ENCODE measurements at regions not wholly inside any gene's neighbourhood (a gene's known extent, or its start where the extent isn't known, plus 50 kb on each side); places are given as distances from the start of the nearest gene placed in this dataset.

GRCh38 chr20:37610203-37610798 is 82.6 kb upstream of the BLCAP start:
- no peak overlapping the region for H3K27ac ChIP-seq
- H3K9me2 ChIP-seq (ENCODE audit: insufficient read depth): no peaks in the 10 kb centered on the region
- no peaks in the 10 kb centered on the region for H3F3A ChIP-seq (ENCODE audit: insufficient read depth)
- no peaks in the 10 kb centered on the region for H4K20me1 ChIP-seq (ENCODE audit: insufficient read depth)
- in situ Hi-C loops (cut with MboI): no loop called here
- no peak overlapping the region for H3K9ac ChIP-seq
- H3K9me3 ChIP-seq (ENCODE audit: low read depth): no peaks in the 10 kb centered on the region
- no peak overlapping the region for H2AFZ ChIP-seq
- DNase-seq: no peak
- H3K4me2 ChIP-seq (ENCODE audit: unreplicated experiment): no peak overlapping the region
- H3K4me1 ChIP-seq (ENCODE audit: insufficient read depth): no peaks in the 10 kb centered on the region
- WGBS, 2 experiments (ENCODE audit: low coverage in 1 of 2, low lambda C conversion rate in 2 of 2, missing lambda C conversion rate in 2 of 2): 40 to 49% methylated on average over 14 of the region's 14 CpGs
- no peaks in the 10 kb centered on the region; the same call in 1 of the 2 replicates for H3K27me3 ChIP-seq (replicated peaks; ENCODE audit: insufficient read depth)
- TF ChIP-seq EZH2phosphoT487 (IDR thresholded peaks at IDR 0.05; ENCODE audit: insufficient read depth, low read depth) (no peak), EZH2 (IDR thresholded peaks at IDR 0.05; ENCODE audit: insufficient read depth, poor library complexity, severe bottlenecking) (no peak)
- no peaks in the 10 kb centered on the region for H3K36me3 ChIP-seq (ENCODE audit: low read depth)
- H3K79me2 ChIP-seq (ENCODE audit: insufficient read depth): no peaks in the 10 kb centered on the region
- H3K4me3 ChIP-seq: no peak overlapping the region

GRCh38 chr20:37602634-37603033 is 75.0 kb upstream of the BLCAP start:
- 45% methylated on average over 6 of the region's 6 CpGs for WGBS, 2 experiments (ENCODE audit: low coverage in 1 of 2, low lambda C conversion rate in 2 of 2, missing lambda C conversion rate in 2 of 2)
- Histone ChIP-seq H4K20me1 (ENCODE audit: insufficient read depth) (no peaks in the 10 kb centered on the region), H3K9me2 (ENCODE audit: insufficient read depth) (no peaks in the 10 kb centered on the region), H2AFZ (no peak overlapping the region), H3K9me3 (ENCODE audit: low read depth) (no peaks in the 10 kb centered on the region), H3K27me3 (replicated peaks; ENCODE audit: insufficient read depth) (peaks cover 48% of the 10 kb centered on the region), H3K36me3 (ENCODE audit: low read depth) (no peaks in the 10 kb centered on the region), H3K4me2 (ENCODE audit: unreplicated experiment) (no peak overlapping the region), H3K27ac (no peak overlapping the region), H3K9ac (no peak overlapping the region), H3K79me2 (ENCODE audit: insufficient read depth) (no peaks in the 10 kb centered on the region), H3K4me3 (no peak overlapping the region), H3K4me1 (ENCODE audit: insufficient read depth) (no peaks in the 10 kb centered on the region), H3F3A (ENCODE audit: insufficient read depth) (no peaks in the 10 kb centered on the region)
- TF ChIP-seq EZH2phosphoT487 (IDR thresholded peaks at IDR 0.05; ENCODE audit: insufficient read depth, low read depth): no peak
- no peak for TF ChIP-seq EZH2 (IDR thresholded peaks at IDR 0.05; ENCODE audit: insufficient read depth, poor library complexity, severe bottlenecking)
- DNase-seq: no peak
- in situ Hi-C loops (cut with MboI): no loop called here

GRCh38 chr20:37600486-37600885 is 72.8 kb upstream of the BLCAP start:
- peaks cover 62% of the 10 kb centered on the region for H3K27me3 ChIP-seq (replicated peaks; ENCODE audit: insufficient read depth)
- no peak overlapping the region for H3K4me2 ChIP-seq (ENCODE audit: unreplicated experiment)
- H4K20me1 ChIP-seq (ENCODE audit: insufficient read depth): no peaks in the 10 kb centered on the region
- 67% methylated on average over 3 of the region's 3 CpGs for WGBS, 2 experiments (ENCODE audit: low coverage in 1 of 2, low lambda C conversion rate in 2 of 2, missing lambda C conversion rate in 2 of 2)
- DNase-seq: no peak
- H3F3A ChIP-seq (ENCODE audit: insufficient read depth): no peaks in the 10 kb centered on the region
- no peak overlapping the region for H3K9ac ChIP-seq
- no peaks in the 10 kb centered on the region for H3K9me2 ChIP-seq (ENCODE audit: insufficient read depth)
- in situ Hi-C loops (cut with MboI): no loop called here
- no peaks in the 10 kb centered on the region for H3K4me1 ChIP-seq (ENCODE audit: insufficient read depth)
- H3K4me3 ChIP-seq: no peak overlapping the region
- H3K9me3 ChIP-seq (ENCODE audit: low read depth): no peaks in the 10 kb centered on the region
- no peak overlapping the region for H2AFZ ChIP-seq
- TF ChIP-seq EZH2phosphoT487 (IDR thresholded peaks at IDR 0.05; ENCODE audit: insufficient read depth, low read depth): no peak
- no peak for TF ChIP-seq EZH2 (IDR thresholded peaks at IDR 0.05; ENCODE audit: insufficient read depth, poor library complexity, severe bottlenecking)
- no peaks in the 10 kb centered on the region for H3K79me2 ChIP-seq (ENCODE audit: insufficient read depth)
- H3K36me3 ChIP-seq (ENCODE audit: low read depth): no peaks in the 10 kb centered on the region
- H3K27ac ChIP-seq: no peak overlapping the region

GRCh38 chr20:37598575-37599342 is 71.1 kb upstream of the BLCAP start:
- TF ChIP-seq EZH2 (IDR thresholded peaks at IDR 0.05; ENCODE audit: insufficient read depth, poor library complexity, severe bottlenecking) (no peak), EZH2phosphoT487 (IDR thresholded peaks at IDR 0.05; ENCODE audit: insufficient read depth, low read depth) (no peak)
- in situ Hi-C loops (cut with MboI): no loop called here
- no peak overlapping the region for H3K27ac ChIP-seq

More at GRCh38 chr20:37598575-37599342, 71.1 kb upstream of the BLCAP start:
- no peaks in the 10 kb centered on the region for H3K9me2 ChIP-seq (ENCODE audit: insufficient read depth)
- no peak overlapping the region for H3K9ac ChIP-seq
- H3F3A ChIP-seq (ENCODE audit: insufficient read depth): no peaks in the 10 kb centered on the region
- peaks cover 65% of the 10 kb centered on the region for H3K27me3 ChIP-seq (replicated peaks; ENCODE audit: insufficient read depth)
- H3K4me1 ChIP-seq (ENCODE audit: insufficient read depth): no peaks in the 10 kb centered on the region
- WGBS, 2 experiments (ENCODE audit: low coverage in 1 of 2, low lambda C conversion rate in 2 of 2, missing lambda C conversion rate in 2 of 2): 31 to 35% methylated on average over 10 of the region's 10 CpGs
- H3K9me3 ChIP-seq (ENCODE audit: low read depth): no peaks in the 10 kb centered on the region
- H3K36me3 ChIP-seq (ENCODE audit: low read depth): no peaks in the 10 kb centered on the region
- DNase-seq: no peak
- no peaks in the 10 kb centered on the region for H3K79me2 ChIP-seq (ENCODE audit: insufficient read depth)
- H2AFZ ChIP-seq: no peak overlapping the region
- no peak overlapping the region for H3K4me2 ChIP-seq (ENCODE audit: unreplicated experiment)
- H4K20me1 ChIP-seq (ENCODE audit: insufficient read depth): no peaks in the 10 kb centered on the region
- no peak overlapping the region for H3K4me3 ChIP-seq

Data from GM23248 (cell line).